ENCODE measurements at regions not wholly inside any gene's neighbourhood (a gene's known extent, or its start where the extent isn't known, plus 50 kb on each side); places are given as distances from the start of the nearest gene placed in this dataset.

DNA sequence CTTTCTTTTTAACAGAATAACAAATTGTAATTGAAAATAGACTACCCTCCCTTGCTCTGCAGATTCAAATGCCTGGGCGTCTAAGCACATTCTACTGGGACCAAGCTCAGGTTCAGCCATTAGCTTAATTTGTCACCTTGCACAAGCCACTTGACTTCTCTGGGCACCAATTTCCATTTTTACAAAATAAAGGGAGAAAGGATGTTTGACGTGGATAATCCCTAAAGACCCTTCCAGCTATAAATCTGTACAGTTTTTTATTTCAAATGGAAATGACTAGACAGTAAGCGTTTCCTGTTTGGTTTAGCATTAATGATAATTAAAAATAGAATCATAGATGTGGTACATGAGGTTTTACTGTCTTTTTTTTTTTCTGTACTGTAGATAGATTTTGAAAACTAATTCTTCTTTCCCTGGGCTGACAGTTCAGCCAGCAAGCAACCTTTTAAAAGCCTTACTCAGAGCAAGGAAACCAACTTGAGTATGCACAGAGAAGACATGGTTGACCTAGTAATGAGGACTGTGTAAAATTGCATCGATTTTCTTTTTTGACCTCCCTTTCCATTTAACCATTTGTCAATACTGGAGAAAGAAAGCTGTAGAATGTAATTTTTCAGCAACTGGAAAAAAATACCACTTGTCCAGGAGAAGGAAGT, 1329.5 kb upstream of the CDH8 start:
- no peak for DNase-seq (ENCODE audit: low read depth)

DNA sequence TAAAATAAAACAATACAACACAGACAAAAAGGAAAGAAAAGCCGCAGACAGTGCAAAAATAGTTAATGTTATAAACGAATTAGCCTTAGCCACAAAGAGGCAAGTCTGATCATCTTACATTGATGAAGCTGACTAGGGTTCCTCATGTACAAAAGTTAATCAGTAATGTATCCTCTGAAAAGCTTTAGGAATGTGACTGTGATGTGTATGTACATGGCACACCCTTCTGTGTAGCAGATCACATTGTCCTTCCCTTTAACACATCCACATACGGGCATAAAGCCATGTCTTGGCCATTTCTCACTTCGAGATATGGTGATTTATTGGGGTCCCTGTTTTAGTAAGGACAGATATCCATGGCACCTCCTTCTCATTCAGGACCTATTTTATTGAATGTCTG, 1327.5 kb upstream of the CDH8 start:
- DNase-seq (ENCODE audit: low read depth): no peak

DNA sequence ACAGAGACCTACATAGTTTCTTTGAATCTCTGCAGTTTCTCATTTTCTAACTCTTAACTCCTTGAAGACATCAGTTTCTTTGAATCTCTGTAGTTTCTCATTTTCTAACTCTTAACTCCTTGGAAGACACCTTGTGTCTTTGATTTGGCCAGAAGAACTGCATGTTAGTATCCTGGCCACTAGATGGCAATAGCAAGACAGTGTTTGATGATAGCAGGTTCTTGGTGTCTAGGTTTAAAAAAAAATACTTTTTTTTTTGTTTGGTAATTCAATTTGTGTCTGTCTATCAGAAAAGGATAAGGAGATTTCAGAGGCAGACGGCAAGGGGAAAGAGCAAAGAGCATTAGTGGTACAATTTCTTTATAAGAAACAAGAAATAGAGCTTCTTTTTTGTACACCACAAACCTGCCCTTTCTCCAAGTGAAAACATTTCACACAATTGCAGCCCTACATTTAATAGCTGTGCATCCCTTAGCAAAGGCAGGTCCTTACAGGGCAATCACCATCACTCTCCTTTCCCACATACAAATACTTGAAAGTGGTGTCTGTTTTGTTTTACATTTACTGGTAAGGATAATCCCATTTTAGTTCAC, 1324.9 kb upstream of the CDH8 start:
- peak; percentile 39 for DNase-seq (ENCODE audit: low read depth)

- DNase-seq (ENCODE audit: low read depth): no peak
Measured at GRCh38 chr16:63349961-63350360, 1313.7 kb upstream of the CDH8 start.

DNA sequence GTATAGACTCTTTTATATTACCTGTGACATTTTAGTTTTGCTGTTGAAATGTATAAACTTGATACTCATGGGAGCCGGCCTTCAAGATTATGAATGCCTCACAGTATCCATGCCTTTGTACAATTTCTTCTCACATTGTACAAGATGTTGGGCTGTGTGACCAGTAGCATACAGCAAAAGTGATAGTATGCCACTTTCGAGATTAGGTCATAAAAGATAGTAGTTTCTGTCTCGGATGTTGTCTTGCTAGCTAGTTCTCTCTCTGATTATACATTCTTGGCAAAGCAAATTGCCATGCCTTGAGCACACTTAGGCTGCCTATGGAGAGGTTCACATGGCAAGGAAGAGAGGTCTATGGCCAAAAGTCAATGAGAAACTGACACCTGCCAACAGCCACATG, 1309.8 kb upstream of the CDH8 start:
- DNase-seq (ENCODE audit: low read depth): no peak

GRCh38 chr16:63337264-63337663, 1301.0 kb upstream of the CDH8 start:
- DNase-seq (ENCODE audit: low read depth): no peak

- no peak for DNase-seq (ENCODE audit: low read depth)
Measured at GRCh38 chr16:63331111-63331510, 1294.9 kb upstream of the CDH8 start.

DNA sequence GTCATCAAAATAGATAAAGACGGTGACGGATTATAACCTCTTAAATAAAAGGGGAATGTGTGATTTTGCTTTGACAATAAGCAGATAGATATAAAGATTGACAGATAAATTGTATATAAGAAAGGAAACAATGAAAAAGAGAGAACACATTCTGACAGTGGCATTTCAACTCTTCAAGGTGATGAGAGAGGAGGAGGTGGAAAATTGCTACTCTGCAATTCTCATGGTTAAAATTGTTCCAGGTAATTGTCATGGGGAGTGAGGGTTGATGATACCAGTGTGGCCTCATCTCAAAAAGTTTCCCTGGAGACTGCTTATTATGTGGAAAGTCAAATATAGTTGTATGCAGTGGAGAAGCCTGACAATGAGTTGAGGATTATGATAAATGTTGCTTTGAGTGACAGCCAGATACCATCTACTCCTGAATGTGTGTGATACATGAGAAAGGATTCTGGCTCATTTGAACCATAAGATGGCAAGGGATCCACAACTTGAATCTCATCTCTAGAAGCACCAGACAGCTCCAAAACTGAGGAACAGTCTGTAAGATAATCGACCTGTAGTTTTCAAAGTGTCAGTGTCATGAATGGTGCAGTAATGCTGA, 1290.6 kb upstream of the CDH8 start:
- no peak for DNase-seq (ENCODE audit: low read depth)

GRCh38 chr16:63323722-63324705, 1287.8 kb upstream of the CDH8 start:
- DNase-seq (ENCODE audit: low read depth): no peak

GRCh38 chr16:63323055-63323454, 1286.8 kb upstream of the CDH8 start:
- DNase-seq (ENCODE audit: low read depth): no peak

DNA sequence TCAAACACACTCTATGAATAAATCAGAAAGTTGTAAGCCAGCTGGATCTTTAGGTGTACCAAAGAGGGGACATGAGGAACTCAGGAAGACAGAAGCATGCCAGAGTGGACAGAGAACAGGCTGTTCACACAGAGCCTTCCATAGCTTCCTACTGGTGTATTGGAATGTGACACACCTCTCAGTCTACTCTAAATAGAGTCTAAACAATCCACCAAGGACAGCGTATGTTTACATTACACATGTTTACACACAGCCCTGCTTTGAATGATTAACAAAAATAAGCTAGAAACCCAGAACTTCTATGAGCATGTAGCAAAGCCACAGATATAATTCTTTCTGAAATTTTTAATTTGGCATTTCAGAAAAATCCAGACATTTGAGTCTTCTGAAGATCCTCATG, 1279.0 kb upstream of the CDH8 start:
- no peak for DNase-seq (ENCODE audit: low read depth)

- DNase-seq (ENCODE audit: low read depth): no peak
Measured at GRCh38 chr16:63312346-63312745, 1276.1 kb upstream of the CDH8 start.

- DNase-seq (ENCODE audit: low read depth): no peak
Measured at GRCh38 chr16:63311313-63311712, 1275.1 kb upstream of the CDH8 start.

- no peak for DNase-seq (ENCODE audit: low read depth)
Measured at GRCh38 chr16:63302811-63303210, 1266.6 kb upstream of the CDH8 start.

DNA sequence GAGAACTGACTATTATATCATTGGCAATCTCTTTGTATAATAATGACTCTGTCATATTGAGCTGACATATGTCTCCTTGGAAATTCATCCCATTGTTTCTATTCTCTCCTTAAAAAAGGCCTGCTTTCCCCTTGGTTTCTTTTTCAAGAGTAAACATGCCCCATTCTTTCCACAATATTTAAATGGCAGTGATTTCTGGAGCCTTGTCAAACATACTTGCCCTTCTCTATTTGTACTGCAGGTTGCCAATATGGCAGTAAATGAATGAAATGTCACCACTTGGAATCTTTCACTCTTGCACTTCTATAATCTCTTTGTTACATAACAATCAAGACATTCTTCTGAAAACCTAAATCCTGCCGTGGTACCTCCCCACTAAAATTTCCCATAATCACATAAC, 1265.1 kb upstream of the CDH8 start:
- no peak for DNase-seq (ENCODE audit: low read depth)

GRCh38 chr16:63298993-63299392, 1262.8 kb upstream of the CDH8 start:
- no peak for DNase-seq (ENCODE audit: low read depth)

DNA sequence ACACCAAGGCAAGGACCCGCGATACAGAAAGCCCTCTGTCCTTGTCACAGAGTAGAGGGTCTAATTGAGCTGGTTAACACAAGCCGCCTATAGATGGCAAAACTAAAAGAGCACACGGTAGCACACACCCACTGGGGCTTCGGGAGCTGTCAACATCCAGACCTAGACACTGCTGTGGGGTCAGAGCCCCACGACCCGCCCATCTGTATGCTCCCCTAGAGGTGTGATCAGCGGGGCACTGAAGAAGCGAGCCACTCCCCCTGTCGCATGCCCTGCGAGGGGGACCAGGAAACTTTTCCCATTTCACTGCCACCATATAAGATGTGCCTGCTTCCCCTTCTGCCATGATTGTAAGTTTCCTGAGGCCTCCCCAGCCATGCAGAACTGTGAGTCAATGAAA, 1255.8 kb upstream of the CDH8 start:
- DNase-seq (ENCODE audit: low read depth): no peak

DNA sequence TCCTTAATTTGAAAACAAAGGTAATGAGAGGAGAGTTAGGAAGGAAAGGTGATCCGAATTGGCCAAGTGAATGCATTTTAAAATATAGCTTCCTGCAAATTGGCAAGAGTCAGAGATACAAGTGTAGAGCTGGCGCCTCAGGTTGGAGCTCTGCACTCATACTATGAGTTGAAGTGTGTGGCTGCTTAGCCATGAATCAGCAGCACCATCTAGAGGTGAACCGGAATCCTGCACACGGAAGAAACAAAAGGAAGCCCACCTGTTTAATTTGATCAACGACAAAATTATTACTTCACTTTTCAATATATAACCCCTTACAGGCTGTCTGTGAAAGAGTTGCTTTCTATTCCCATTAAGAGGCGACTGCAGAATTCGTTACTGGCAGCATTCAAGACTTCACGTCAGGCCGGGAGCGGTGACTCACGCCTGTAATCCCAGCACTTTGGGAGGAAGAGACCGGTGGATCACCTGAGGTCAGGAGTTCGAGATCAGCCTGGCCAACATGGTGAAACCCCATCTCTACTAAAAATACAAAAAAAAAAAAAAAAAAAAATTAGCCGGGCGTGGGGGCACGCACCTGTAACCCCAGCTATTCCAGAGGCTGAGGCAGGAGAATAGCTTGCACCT, 1253.7 kb upstream of the CDH8 start:
- DNase-seq (ENCODE audit: low read depth): no peak

DNA sequence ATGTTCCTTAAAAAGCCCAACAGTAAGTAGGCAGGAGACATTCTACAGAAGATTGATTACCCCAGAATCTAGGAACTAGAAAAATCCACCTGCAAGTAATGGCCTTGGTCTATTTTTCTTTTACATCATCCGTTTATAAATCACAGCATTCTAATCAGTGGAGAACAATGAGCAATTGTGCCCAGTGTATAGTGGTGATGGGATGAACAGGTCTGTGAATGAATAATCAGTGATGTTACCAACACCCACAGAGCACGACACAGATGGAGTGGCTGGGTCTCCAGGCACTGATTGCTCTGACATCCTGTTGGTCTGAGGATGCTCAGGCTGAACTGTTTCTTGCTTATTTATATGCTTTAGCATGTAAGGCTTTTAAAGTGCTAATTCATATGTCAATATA, 1251.2 kb upstream of the CDH8 start:
- DNase-seq (ENCODE audit: low read depth): no peak

DNA sequence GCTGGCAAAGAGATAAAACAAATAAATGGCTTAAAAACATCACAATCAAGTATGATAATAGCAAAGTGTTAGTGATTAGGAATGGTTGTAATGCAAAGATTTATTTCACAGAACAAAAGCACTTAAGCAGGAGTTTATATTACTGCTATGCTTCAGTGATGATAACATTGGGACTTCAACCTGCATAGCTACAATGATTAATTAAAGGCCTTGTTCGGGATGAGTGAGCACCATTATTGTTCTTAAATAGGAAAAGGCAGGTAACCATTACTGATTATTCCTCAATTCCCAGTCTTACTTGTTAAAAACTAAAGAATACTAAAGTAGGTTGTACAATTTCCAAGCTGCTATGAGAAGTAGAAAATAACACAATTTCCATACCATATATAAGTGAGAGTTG, 1247.5 kb upstream of the CDH8 start:
- no peak for DNase-seq (ENCODE audit: low read depth)

GRCh38 chr16:63244631-63245030, 1208.4 kb upstream of the CDH8 start:
- no peak for DNase-seq (ENCODE audit: low read depth)

GRCh38 chr16:63241497-63242028, 1205.3 kb upstream of the CDH8 start:
- no peak for DNase-seq (ENCODE audit: low read depth)
